HepG2 (cell line): ENCODE measurements at regions not wholly inside any gene's neighbourhood (a gene's known extent, or its start where the extent isn't known, plus 50 kb on each side); places are given as distances from the start of the nearest gene placed in this dataset.

Experiments
- ATAC-seq: fragments of 200-7000 bp; cut with Tn5 transposase; 3 replicates; pipeline ENCODE4 v1.9.1; 2020; ENCODE audit warnings: mild to moderate bottlenecking, moderate library complexity
- BruUV-seq: library from RNA; stranded (reverse); fragments of 400-500 nt; replicated peaks from 2 replicates; lab custom pipeline; 2021; lab: Mats Ljungman, UMichigan
- CTCF ChIA-PET: fragments of 300-600 bp; formaldehyde crosslinking; extraction: SDS; loops from one replicate; lab custom pipeline; 2021; ENCODE audit warnings: low total read pairs, inconsistent platforms, low intra/inter-chr PET ratio; lab: Yijun Ruan, JAX
- POLR2A ChIA-PET: fragments of 350-600 bp; sonication (Branson Sonifier 250); formaldehyde crosslinking; loops from one replicate; lab custom pipeline; 2020; ENCODE audit warnings: antibody characterized with exemption, inconsistent platforms; lab: Yijun Ruan, JAX
- DNase-seq: peaks from one replicate; pipeline ENCODE4 v3.0.0-alpha.2; 2015; ENCODE audit warnings: low spot score
- FAIRE-seq: peaks from 3 replicates; lab custom pipeline; 2011; peaks lifted over from hg19 to GRCh38; lab: Jason Lieb, UNC
- H2AFZ ChIP-seq: one replicate; pipeline ENCODE4 v1.6.1; 2011; ENCODE audit warnings: low read length, inconsistent platforms
- H3K27ac ChIP-seq: fragments of 300-600 bp; 3 replicates; pipeline ENCODE4 v1.8.0; 2011; ENCODE audit warnings: mixed run types, mild to moderate bottlenecking, mixed read lengths, low read length, inconsistent platforms; ENCODE audit not compliant: insufficient read depth; ENCODE audit errors: extremely low read length
- H3K27me3 ChIP-seq, 2 experiments: fragments of 200-600 bp in 1 of 2; 2 replicates in 1 of 2; 3 replicates in 1 of 2; pipeline versions ENCODE4 v1.6.0 to v1.8.0; 2011; ENCODE audit warnings: low read length in 2 of 2, mild to moderate bottlenecking in 2 of 2, moderate library complexity in 2 of 2, inconsistent platforms in 1 of 2; ENCODE audit not compliant: insufficient read depth in 2 of 2, control insufficient read depth in 1 of 2
- H3K36me3 ChIP-seq, 2 experiments: fragments of 200-600 bp in 1 of 2; replicated peaks in 1 of 2; 2 replicates in 1 of 2; 3 replicates in 1 of 2; pipeline versions ENCODE4 v1.5.1 to v1.8.0; 2011; ENCODE audit warnings: low read length in 2 of 2, inconsistent platforms in 1 of 2; ENCODE audit not compliant: insufficient read depth in 2 of 2, control insufficient read depth in 1 of 2
- H3K4me1 ChIP-seq: 2 replicates; pipeline ENCODE4 v1.5.1; 2012; ENCODE audit warnings: low read length, inconsistent platforms; ENCODE audit not compliant: insufficient read depth
- H3K4me2 ChIP-seq: 2 replicates; pipeline ENCODE4 v1.6.0; 2011; ENCODE audit warnings: low read depth, low read length, inconsistent platforms
- H3K4me3 ChIP-seq, 3 experiments: fragments of 200-600 bp in 1 of 3; sonication (generic), shearing (Covaris generic) in 1 of 3; replicated peaks in 1 of 3; 2 replicates each; pipeline ENCODE4 v1.5.1; 2011 to 2016; ENCODE audit warnings: low read length in 3 of 3, inconsistent platforms in 2 of 3, low read depth in 2 of 3, mild to moderate bottlenecking in 2 of 3, control low read depth in 1 of 3, mixed read lengths in 1 of 3; ENCODE audit not compliant: insufficient read depth in 1 of 3
- H3K79me2 ChIP-seq: one replicate; pipeline ENCODE4 v1.6.1; 2011; ENCODE audit warnings: low read length, inconsistent platforms; ENCODE audit not compliant: insufficient read depth
- H3K9ac ChIP-seq: 2 replicates; pipeline ENCODE4 v1.6.0; 2011; ENCODE audit warnings: mild to moderate bottlenecking, low read depth, low read length, inconsistent platforms; ENCODE audit not compliant: insufficient read depth
- H3K9me3 ChIP-seq: 2 replicates; pipeline ENCODE4 v1.5.1; 2012; ENCODE audit warnings: mild to moderate bottlenecking, low read length
- H4K20me1 ChIP-seq: 2 replicates; pipeline ENCODE4 v1.6.0; 2011; ENCODE audit warnings: inconsistent platforms, mild to moderate bottlenecking, low read length, moderate library complexity; ENCODE audit not compliant: insufficient read depth
- NR0B2 ChIP-seq: sonication (generic); formaldehyde crosslinking; IDR thresholded peaks from 2 replicates; pipeline ENCODE4 v1.4.0; 2020; ENCODE audit warnings: mild to moderate bottlenecking, missing genetic modification reagents
- NR2F1 ChIP-seq, 2 experiments: fragments of 450-650 bp in 1 of 2; formaldehyde crosslinking in 1 of 2; IDR thresholded peaks; 2 replicates each; pipeline versions ENCODE4 v1.5.0 to v1.6.1; 2016 to 2020; ENCODE audit warnings: mild to moderate bottlenecking in 1 of 2, missing compliant biosample characterization in 1 of 2, missing genetic modification reagents in 1 of 2, moderate library complexity in 1 of 2
- PATZ1 ChIP-seq: sonication (generic); formaldehyde crosslinking; IDR thresholded peaks from 2 replicates; pipeline ENCODE4 v1.4.0; 2020; ENCODE audit warnings: missing genetic modification reagents
- PAWR ChIP-seq: sonication (generic); formaldehyde crosslinking; IDR thresholded peaks from 2 replicates; pipeline ENCODE4 v1.4.0; 2020; ENCODE audit warnings: missing genetic modification reagents, mild to moderate bottlenecking, borderline replicate concordance
- SALL1 ChIP-seq: sonication (generic); formaldehyde crosslinking; IDR thresholded peaks from 2 replicates; pipeline ENCODE4 v1.8.0; 2022; ENCODE audit warnings: mild to moderate bottlenecking, missing genetic modification reagents
- TBX2 ChIP-seq: sonication (generic); formaldehyde crosslinking; IDR thresholded peaks from 2 replicates; pipeline ENCODE4 v1.5.0; 2020; ENCODE audit warnings: missing genetic modification reagents, mild to moderate bottlenecking, borderline replicate concordance
- TFE3 ChIP-seq: IDR thresholded peaks from 2 replicates; pipeline ENCODE4 v1.6.1; 2016
- U2AF2 ChIP-seq: fragments of 200-400 bp; formaldehyde crosslinking; IDR thresholded peaks from 2 replicates; pipeline ENCODE4 v1.6.1; 2017; ENCODE audit warnings: low read depth, mild to moderate bottlenecking, low read length
- ZNF441 ChIP-seq: sonication (generic); formaldehyde crosslinking; IDR thresholded peaks from 2 replicates; pipeline ENCODE4 v1.7.0; 2021; ENCODE audit warnings: missing genetic modification reagents, borderline replicate concordance
- ZNF607 ChIP-seq: sonication (generic); formaldehyde crosslinking; IDR thresholded peaks from 2 replicates; pipeline ENCODE4 v1.5.1; 2020; ENCODE audit warnings: missing genetic modification reagents, mild to moderate bottlenecking, borderline replicate concordance
- WGBS: methylation state at CpG from one replicate; pipeline ENCODE4 v1.1.6; 2017; ENCODE audit warnings: low lambda C conversion rate; 5-methylcytosine and 5-hydroxymethylcytosine counted together
- in situ Hi-C: cut with HindIII; loops from 2 replicates; pipeline ENCODE4 v1.10.0; 2017; ENCODE audit warnings: low pct_unique_long_range_greater_than_20kb; ENCODE audit not compliant: extremely low pct_ligation_motif_present
- intact Hi-C: fragments of 100-400 bp; cut with micrococcal nuclease; formaldehyde crosslinking; loops from one replicate; pipeline ENCODE4 v1.10.0; 2022; ENCODE audit not compliant: unreplicated experiment

GRCh38 chr2:49335546-49335945 lies 181.2 kb upstream of the FSHR start (continued):
- TF ChIP-seq NR2F1 (CRISPR knock-in tag; IDR thresholded peaks at IDR 0.05), result no peak
- TF ChIP-seq ZNF441 (CRISPR knock-in tag), result no peak
- no peak for TF ChIP-seq U2AF2
- TF ChIP-seq PAWR (CRISPR knock-in tag), result no peak
- TF ChIP-seq PATZ1, result no peak
- TF ChIP-seq ZNF607, result no peak
- no peak for TF ChIP-seq NR0B2 (CRISPR knock-in tag)
- no peak for TF ChIP-seq TFE3 (CRISPR knock-in tag)
- TF ChIP-seq, all 625 proteins: peak for 0

- WGBS, result 2% methylated on average over 1 of the region's 1 CpG
- BruUV-seq, result no TSS peak
- H3K9ac ChIP-seq, result no peak overlapping the region
- ChIA-PET CTCF (no interaction called here), POLR2A (no interaction called here)
- no peak overlapping the region for H3K4me3 ChIP-seq
- no peak overlapping the region for H3K4me2 ChIP-seq
- H3K36me3 ChIP-seq, result no peaks in the 10 kb centered on the region
- H3K79me2 ChIP-seq, result no peaks in the 10 kb centered on the region
- no peaks in the 10 kb centered on the region for H3K9me3 ChIP-seq
- intact Hi-C loops, result loop anchor here (1.0 kb wide), 1 partner anchor 386 kb away; no protein-coding TSS in a partner anchor
- no peak overlapping the region for H2AFZ ChIP-seq
- H3K4me1 ChIP-seq, result no peaks in the 10 kb centered on the region
- no peak overlapping the region for H3K27ac ChIP-seq
- in situ Hi-C loops, result no loop called here
- H3K27me3 ChIP-seq, result no peaks in the 10 kb centered on the region
- no peaks in the 10 kb centered on the region for H4K20me1 ChIP-seq
- TF ChIP-seq SALL1, result no peak
- no peak for TF ChIP-seq TBX2
- no peak for ATAC-seq
- no peak for FAIRE-seq
- no peak for DNase-seq
These were observed 178.1 kb upstream of the FSHR start for GRCh38 chr2:49332415-49332814.
